ENCODE measurements at regions not wholly inside any gene's neighbourhood (a gene's known extent, or its start where the extent isn't known, plus 50 kb on each side); places are given as distances from the start of the nearest gene placed in this dataset.

GRCh38 chr7:116342125-116342524 is 131.8 kb downstream of the TES start:
- no peak overlapping the region for H3K9ac ChIP-seq (ENCODE audit: low read length)
- H3K36me3 ChIP-seq (ENCODE audit: insufficient read depth, low read length) = no peaks in the 10 kb centered on the region
- no peaks in the 10 kb centered on the region for H3K4me1 ChIP-seq (ENCODE audit: insufficient read depth, low read length, severe bottlenecking)
- H3K9me3 ChIP-seq (ENCODE audit: low read length) = no peaks in the 10 kb centered on the region
- no peaks in the 10 kb centered on the region for H4K20me1 ChIP-seq (ENCODE audit: insufficient read depth, low read length)
- H3K4me2 ChIP-seq (ENCODE audit: low read length) = no peak overlapping the region
- H3K4me3 ChIP-seq (ENCODE audit: low read depth, low read length, poor library complexity, severe bottlenecking) = no peak overlapping the region
- H3K27ac ChIP-seq (ENCODE audit: low read depth, low read length, poor library complexity, severe bottlenecking) = no peak overlapping the region
- no peaks in the 10 kb centered on the region for H3K79me2 ChIP-seq (ENCODE audit: insufficient read depth, low read length)
- TF ChIP-seq, protein P1, sequence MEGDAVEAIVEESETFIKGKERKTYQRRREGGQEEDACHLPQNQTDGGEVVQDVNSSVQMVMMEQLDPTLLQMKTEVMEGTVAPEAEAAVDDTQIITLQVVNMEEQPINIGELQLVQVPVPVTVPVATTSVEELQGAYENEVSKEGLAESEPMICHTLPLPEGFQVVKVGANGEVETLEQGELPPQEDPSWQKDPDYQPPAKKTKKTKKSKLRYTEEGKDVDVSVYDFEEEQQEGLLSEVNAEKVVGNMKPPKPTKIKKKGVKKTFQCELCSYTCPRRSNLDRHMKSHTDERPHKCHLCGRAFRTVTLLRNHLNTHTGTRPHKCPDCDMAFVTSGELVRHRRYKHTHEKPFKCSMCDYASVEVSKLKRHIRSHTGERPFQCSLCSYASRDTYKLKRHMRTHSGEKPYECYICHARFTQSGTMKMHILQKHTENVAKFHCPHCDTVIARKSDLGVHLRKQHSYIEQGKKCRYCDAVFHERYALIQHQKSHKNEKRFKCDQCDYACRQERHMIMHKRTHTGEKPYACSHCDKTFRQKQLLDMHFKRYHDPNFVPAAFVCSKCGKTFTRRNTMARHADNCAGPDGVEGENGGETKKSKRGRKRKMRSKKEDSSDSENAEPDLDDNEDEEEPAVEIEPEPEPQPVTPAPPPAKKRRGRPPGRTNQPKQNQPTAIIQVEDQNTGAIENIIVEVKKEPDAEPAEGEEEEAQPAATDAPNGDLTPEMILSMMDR (IDR thresholded peaks at IDR 0.05; ENCODE audit: low read length) = no peak
- no peak for TF ChIP-seq EZH2 (IDR thresholded peaks at IDR 0.05; ENCODE audit: borderline replicate concordance, low read length)
- no peaks in the 10 kb centered on the region for H3F3A ChIP-seq (ENCODE audit: insufficient read depth, low read length)
- H3K27me3 ChIP-seq (ENCODE audit: insufficient read depth, low read length) = 0 out of 2 replicates have a peak, but pooled peaks cover 5% of the 10 kb centered on the region
- H3K9me2 ChIP-seq (ENCODE audit: low read depth, low read length) = no peaks in the 10 kb centered on the region
- H2AFZ ChIP-seq (ENCODE audit: low read length) = no peak overlapping the region

DNA sequence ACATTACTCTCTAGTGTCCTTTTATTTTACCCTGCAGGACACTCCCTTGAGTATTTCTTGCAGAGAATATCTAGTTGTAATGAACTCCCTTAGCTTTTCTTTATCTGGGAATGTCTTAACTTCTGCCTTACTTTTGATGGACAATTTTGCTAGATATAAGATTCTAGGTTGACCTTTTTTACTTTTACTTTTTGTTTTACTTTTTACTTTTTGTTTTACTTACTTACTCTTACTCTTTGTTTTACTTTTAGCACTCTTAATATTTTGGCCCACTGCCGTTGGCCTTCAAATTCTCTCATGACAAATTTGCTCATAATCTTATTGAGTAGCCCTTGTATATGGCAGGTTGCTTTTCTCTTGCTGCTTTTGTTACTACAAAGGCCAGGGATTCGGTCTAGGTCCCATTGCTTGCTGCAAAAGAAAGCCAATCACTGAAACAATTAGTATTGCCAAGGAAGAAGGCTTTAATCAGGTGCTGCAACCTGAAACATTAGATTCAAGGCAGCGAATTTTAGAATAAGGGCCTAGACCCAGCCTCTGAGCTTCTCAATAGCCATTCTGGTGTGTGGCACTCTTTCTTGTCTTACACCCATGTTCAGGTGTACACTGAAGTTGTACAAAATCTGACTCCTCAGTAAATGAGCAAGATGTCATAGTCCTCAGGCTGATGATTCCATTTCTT is 137.0 kb downstream of the TES start:
- Histone ChIP-seq H3F3A (ENCODE audit: insufficient read depth, low read length) (no peaks in the 10 kb centered on the region), H3K79me2 (ENCODE audit: insufficient read depth, low read length) (no peaks in the 10 kb centered on the region), H4K20me1 (ENCODE audit: insufficient read depth, low read length) (no peaks in the 10 kb centered on the region), H3K9ac (ENCODE audit: low read length) (no peak overlapping the region), H3K9me2 (ENCODE audit: low read depth, low read length) (no peaks in the 10 kb centered on the region), H2AFZ (ENCODE audit: low read length) (no peak overlapping the region), H3K4me3 (ENCODE audit: low read depth, low read length, poor library complexity, severe bottlenecking) (no peak overlapping the region), H3K9me3 (ENCODE audit: low read length) (no peaks in the 10 kb centered on the region), H3K27me3 (ENCODE audit: insufficient read depth, low read length) (no peaks in the 10 kb centered on the region), H3K36me3 (ENCODE audit: insufficient read depth, low read length) (no peaks in the 10 kb centered on the region), H3K4me1 (ENCODE audit: insufficient read depth, low read length, severe bottlenecking) (no peaks in the 10 kb centered on the region), H3K27ac (ENCODE audit: low read depth, low read length, poor library complexity, severe bottlenecking) (no peak overlapping the region), H3K4me2 (ENCODE audit: low read length) (no peak overlapping the region)
- no peak for TF ChIP-seq EZH2 (IDR thresholded peaks at IDR 0.05; ENCODE audit: borderline replicate concordance, low read length)
- TF ChIP-seq, protein P1 (IDR thresholded peaks at IDR 0.05; ENCODE audit: low read length) = no peak

- no peak for TF ChIP-seq EZH2 (IDR thresholded peaks at IDR 0.05; ENCODE audit: borderline replicate concordance, low read length)
- Histone ChIP-seq H3K36me3 (ENCODE audit: insufficient read depth, low read length) (no peaks in the 10 kb centered on the region), H3K4me1 (ENCODE audit: insufficient read depth, low read length, severe bottlenecking) (no peaks in the 10 kb centered on the region), H3K27me3 (ENCODE audit: insufficient read depth, low read length) (no peaks in the 10 kb centered on the region), H3K79me2 (ENCODE audit: insufficient read depth, low read length) (no peaks in the 10 kb centered on the region), H3K9ac (ENCODE audit: low read length) (no peak overlapping the region), H4K20me1 (ENCODE audit: insufficient read depth, low read length) (no peaks in the 10 kb centered on the region), H3K4me3 (ENCODE audit: low read depth, low read length, poor library complexity, severe bottlenecking) (no peak overlapping the region), H3K9me3 (ENCODE audit: low read length) (no peaks in the 10 kb centered on the region), H3K27ac (ENCODE audit: low read depth, low read length, poor library complexity, severe bottlenecking) (no peak overlapping the region), H3K4me2 (ENCODE audit: low read length) (no peak overlapping the region), H3F3A (ENCODE audit: insufficient read depth, low read length) (no peaks in the 10 kb centered on the region), H3K9me2 (ENCODE audit: low read depth, low read length) (no peaks in the 10 kb centered on the region), H2AFZ (ENCODE audit: low read length) (no peak overlapping the region)
Measured at GRCh38 chr7:116348346-116348745, 138.0 kb downstream of the TES start.

DNA sequence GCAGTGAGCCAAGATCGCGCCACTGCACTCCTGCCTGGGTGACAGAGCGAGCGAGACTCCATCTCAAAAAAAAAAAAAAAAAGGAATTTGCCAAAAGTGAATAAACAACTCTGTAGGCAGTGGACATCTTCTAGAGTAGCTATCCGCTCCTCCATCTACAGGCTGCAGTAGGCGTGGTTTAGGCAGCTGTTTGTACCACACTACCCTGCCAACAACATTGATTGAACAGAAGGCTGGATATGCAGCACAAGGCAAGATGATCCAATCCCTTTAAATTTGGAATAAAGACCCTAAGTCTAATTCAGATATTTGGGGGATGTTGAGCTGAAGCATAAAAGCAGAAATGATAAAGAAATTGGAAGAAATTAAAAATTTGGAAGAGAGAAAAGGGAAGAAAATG is 141.6 kb downstream of the TES start:
- no peaks in the 10 kb centered on the region for H3K79me2 ChIP-seq (ENCODE audit: insufficient read depth, low read length)
- H3K4me1 ChIP-seq (ENCODE audit: insufficient read depth, low read length, severe bottlenecking) = no peaks in the 10 kb centered on the region
- no peak overlapping the region for H3K4me3 ChIP-seq (ENCODE audit: low read depth, low read length, poor library complexity, severe bottlenecking)
- no peak overlapping the region for H3K9ac ChIP-seq (ENCODE audit: low read length)
- TF ChIP-seq EZH2 (IDR thresholded peaks at IDR 0.05; ENCODE audit: borderline replicate concordance, low read length) = no peak
- TF ChIP-seq, protein P1 (IDR thresholded peaks at IDR 0.05; ENCODE audit: low read length) = no peak
- H3K4me2 ChIP-seq (ENCODE audit: low read length) = no peak overlapping the region
- no peaks in the 10 kb centered on the region for H3K9me3 ChIP-seq (ENCODE audit: low read length)
- H4K20me1 ChIP-seq (ENCODE audit: insufficient read depth, low read length) = no peaks in the 10 kb centered on the region
- no peaks in the 10 kb centered on the region for H3F3A ChIP-seq (ENCODE audit: insufficient read depth, low read length)
- no peaks in the 10 kb centered on the region for H3K27me3 ChIP-seq (ENCODE audit: insufficient read depth, low read length)
- no peaks in the 10 kb centered on the region for H3K9me2 ChIP-seq (ENCODE audit: low read depth, low read length)
- no peaks in the 10 kb centered on the region for H3K36me3 ChIP-seq (ENCODE audit: insufficient read depth, low read length)
- no peak overlapping the region for H2AFZ ChIP-seq (ENCODE audit: low read length)
- H3K27ac ChIP-seq (ENCODE audit: low read depth, low read length, poor library complexity, severe bottlenecking) = no peak overlapping the region
